ENCODE measurements at regions not wholly inside any gene's neighbourhood (a gene's known extent, or its start where the extent isn't known, plus 50 kb on each side); places are given as distances from the start of the nearest gene placed in this dataset.

DNA sequence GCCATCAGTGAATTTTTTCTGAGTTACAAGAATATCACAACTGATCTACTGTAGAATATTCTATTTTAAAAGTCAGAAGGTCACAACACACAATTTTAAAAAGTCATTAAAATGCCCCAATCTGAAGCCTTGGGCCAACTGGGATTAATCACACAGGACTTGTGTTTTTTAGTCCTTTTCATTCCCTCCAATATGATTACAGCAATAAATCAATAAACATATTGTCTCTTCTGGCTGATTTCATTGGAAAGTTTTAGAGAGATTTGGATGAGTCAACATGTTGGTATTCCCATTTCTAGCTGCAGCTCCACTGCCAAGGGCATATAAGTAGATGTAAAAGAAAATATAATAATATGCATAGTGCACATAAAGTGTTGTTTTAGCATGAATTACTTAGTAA is 85.8 kb downstream of the NIBAN1 start:
- Histone ChIP-seq H3K36me3 (ENCODE audit: insufficient read depth, low read length) (no peaks in the 10 kb centered on the region), H3K9ac (ENCODE audit: low read length) (no peak overlapping the region), H3K9me3 (ENCODE audit: insufficient read depth, low read depth, low read length) (no peaks in the 10 kb centered on the region), H3K27me3 (ENCODE audit: insufficient read depth, low read length) (no peaks in the 10 kb centered on the region), H3K4me2 (ENCODE audit: low read length) (peak overlapping the region; percentile 40), H3K4me1 (ENCODE audit: insufficient read depth, low read length) (peaks cover 43% of the 10 kb centered on the region), H2AFZ (ENCODE audit: low read depth, low read length) (no peak overlapping the region), H3K27ac (ENCODE audit: low read depth, low read length) (peak overlapping the region; percentile 31), H3K79me2 (ENCODE audit: insufficient read depth, low read length) (no peaks in the 10 kb centered on the region), H4K20me1 (ENCODE audit: insufficient read depth, low read length) (no peaks in the 10 kb centered on the region), H3K4me3 (ENCODE audit: insufficient read depth, low read depth, low read length) (no peak overlapping the region)
- FAIRE-seq = no peak
- Mint-ChIP-seq H3K9me3 (ENCODE audit: unreplicated experiment) (peaks cover 5% of the 10 kb centered on the region), H3K36me3 (ENCODE audit: low read depth, unreplicated experiment) (peaks cover 5% of the 10 kb centered on the region), H3K4me1 (ENCODE audit: low read depth, unreplicated experiment) (peaks cover 25% of the 10 kb centered on the region), H3K27ac (ENCODE audit: unreplicated experiment) (no peak overlapping the region), H3K27me3 (ENCODE audit: low read depth, unreplicated experiment) (no peaks in the 10 kb centered on the region), H3K4me3 (ENCODE audit: unreplicated experiment) (no peak overlapping the region)
- DNase-seq (ENCODE audit: low read depth) = peak; percentile 64
- no peak for TF ChIP-seq EZH2 (IDR thresholded peaks at IDR 0.05; ENCODE audit: insufficient read depth, low read length)
- TF ChIP-seq, protein P1, sequence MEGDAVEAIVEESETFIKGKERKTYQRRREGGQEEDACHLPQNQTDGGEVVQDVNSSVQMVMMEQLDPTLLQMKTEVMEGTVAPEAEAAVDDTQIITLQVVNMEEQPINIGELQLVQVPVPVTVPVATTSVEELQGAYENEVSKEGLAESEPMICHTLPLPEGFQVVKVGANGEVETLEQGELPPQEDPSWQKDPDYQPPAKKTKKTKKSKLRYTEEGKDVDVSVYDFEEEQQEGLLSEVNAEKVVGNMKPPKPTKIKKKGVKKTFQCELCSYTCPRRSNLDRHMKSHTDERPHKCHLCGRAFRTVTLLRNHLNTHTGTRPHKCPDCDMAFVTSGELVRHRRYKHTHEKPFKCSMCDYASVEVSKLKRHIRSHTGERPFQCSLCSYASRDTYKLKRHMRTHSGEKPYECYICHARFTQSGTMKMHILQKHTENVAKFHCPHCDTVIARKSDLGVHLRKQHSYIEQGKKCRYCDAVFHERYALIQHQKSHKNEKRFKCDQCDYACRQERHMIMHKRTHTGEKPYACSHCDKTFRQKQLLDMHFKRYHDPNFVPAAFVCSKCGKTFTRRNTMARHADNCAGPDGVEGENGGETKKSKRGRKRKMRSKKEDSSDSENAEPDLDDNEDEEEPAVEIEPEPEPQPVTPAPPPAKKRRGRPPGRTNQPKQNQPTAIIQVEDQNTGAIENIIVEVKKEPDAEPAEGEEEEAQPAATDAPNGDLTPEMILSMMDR (IDR thresholded peaks at IDR 0.05; ENCODE audit: insufficient read depth, low read depth, low read length) = no peak

DNA sequence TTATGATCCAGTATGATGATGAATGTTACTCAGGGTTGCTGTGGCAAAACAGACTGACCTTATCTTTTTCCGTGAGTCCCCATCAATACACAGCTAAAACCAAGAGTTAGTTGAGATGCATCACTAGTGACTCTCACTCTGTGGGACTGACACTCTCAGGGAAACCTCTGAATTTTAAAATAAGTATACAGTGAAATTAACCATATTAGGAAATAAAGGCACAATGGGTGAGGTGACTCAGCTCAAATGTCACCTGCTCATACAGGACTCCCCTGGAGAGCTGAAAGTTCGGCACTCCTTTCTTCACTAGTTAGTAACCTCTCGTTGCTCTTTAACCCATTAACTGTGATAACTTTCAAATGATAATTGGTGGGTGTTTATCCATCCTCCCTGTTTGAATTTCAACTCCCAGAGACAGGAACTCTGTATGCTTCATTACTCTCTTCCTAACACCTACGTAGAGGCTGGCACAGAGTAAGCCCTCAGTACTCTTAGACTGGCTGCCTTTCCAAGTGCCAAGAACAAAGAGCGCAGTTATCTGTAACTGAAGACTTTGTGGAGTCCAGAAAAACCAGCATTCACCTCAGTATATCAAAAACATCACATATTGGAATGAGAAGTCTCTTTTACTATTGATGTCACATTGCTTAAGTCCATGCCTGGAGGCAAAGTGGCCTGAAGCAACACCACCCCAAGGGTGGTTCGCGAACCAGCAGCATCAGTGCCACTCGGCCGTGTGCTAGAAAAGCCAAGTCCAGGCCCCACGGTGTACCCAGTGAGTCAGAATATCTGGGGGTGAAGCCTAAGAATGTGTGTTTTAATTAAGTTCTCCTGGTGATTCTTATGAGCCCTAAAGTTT is 91.1 kb downstream of the NIBAN1 start:
- no peaks in the 10 kb centered on the region for H3K9me3 ChIP-seq (ENCODE audit: insufficient read depth, low read depth, low read length)
- peak overlapping the region; percentile 3 for H2AFZ ChIP-seq (ENCODE audit: low read depth, low read length)
- no peak overlapping the region for H3K9ac ChIP-seq (ENCODE audit: low read length)
- H3K36me3 Mint-ChIP-seq (ENCODE audit: low read depth, unreplicated experiment) = peaks cover 3% of the 10 kb centered on the region
- no peaks in the 10 kb centered on the region for H3K79me2 ChIP-seq (ENCODE audit: insufficient read depth, low read length)
- H3K27me3 ChIP-seq (ENCODE audit: insufficient read depth, low read length) = no peaks in the 10 kb centered on the region
- H3K4me3 Mint-ChIP-seq (ENCODE audit: unreplicated experiment) = no peak overlapping the region
- H3K4me1 ChIP-seq (ENCODE audit: insufficient read depth, low read length) = peaks cover 35% of the 10 kb centered on the region
- H3K27ac ChIP-seq (ENCODE audit: low read depth, low read length) = no peak overlapping the region
- peaks cover 21% of the 10 kb centered on the region for H3K4me1 Mint-ChIP-seq (ENCODE audit: low read depth, unreplicated experiment)
- no peak for DNase-seq (ENCODE audit: low read depth)
- peak overlapping the region; percentile 10 for H3K4me2 ChIP-seq (ENCODE audit: low read length)
- H3K4me3 ChIP-seq (ENCODE audit: insufficient read depth, low read depth, low read length) = no peak overlapping the region
- H3K9me3 Mint-ChIP-seq (ENCODE audit: unreplicated experiment) = peaks cover 7% of the 10 kb centered on the region
- FAIRE-seq = no peak
- no peaks in the 10 kb centered on the region for H4K20me1 ChIP-seq (ENCODE audit: insufficient read depth, low read length)
- H3K27me3 Mint-ChIP-seq (ENCODE audit: low read depth, unreplicated experiment) = no peaks in the 10 kb centered on the region
- TF ChIP-seq, protein P1 (IDR thresholded peaks at IDR 0.05; ENCODE audit: insufficient read depth, low read depth, low read length) = no peak
- TF ChIP-seq EZH2 (IDR thresholded peaks at IDR 0.05; ENCODE audit: insufficient read depth, low read length) = no peak
- no peaks in the 10 kb centered on the region for H3K36me3 ChIP-seq (ENCODE audit: insufficient read depth, low read length)
- no peak overlapping the region for H3K27ac Mint-ChIP-seq (ENCODE audit: unreplicated experiment)

All from astrocyte (in vitro differentiated cells and primary cell).